Ecto neural progenitor cell (in vitro differentiated cells): ENCODE measurements at regions not wholly inside any gene's neighbourhood (a gene's known extent, or its start where the extent isn't known, plus 50 kb on each side); places are given as distances from the start of the nearest gene placed in this dataset.

ENCODE experiments used
- DNase-seq: peaks from one replicate; pipeline ENCODE4 v3.0.0-alpha.2; 2018; ENCODE audit warnings: low spot score

DNA sequence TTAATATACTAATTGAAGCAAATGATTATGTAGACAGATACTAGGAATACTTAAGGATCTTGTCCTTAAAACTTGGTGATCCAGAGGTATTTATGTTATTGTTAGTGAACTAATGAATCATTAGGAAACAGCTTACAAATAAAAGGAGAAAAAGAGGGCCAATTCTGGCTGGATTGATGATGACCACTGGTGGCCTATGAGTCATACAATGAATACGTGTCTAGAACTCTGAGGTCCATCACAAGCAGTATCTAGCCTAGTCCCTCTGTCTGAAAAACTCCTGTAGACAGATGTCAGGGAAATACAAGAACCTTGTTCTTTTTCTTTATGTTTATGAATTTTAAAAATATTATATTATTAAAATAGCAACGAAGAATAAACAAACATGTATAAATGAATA, 51.7 kb upstream of the RTL1 start:
- DNase-seq: no peak

DNA sequence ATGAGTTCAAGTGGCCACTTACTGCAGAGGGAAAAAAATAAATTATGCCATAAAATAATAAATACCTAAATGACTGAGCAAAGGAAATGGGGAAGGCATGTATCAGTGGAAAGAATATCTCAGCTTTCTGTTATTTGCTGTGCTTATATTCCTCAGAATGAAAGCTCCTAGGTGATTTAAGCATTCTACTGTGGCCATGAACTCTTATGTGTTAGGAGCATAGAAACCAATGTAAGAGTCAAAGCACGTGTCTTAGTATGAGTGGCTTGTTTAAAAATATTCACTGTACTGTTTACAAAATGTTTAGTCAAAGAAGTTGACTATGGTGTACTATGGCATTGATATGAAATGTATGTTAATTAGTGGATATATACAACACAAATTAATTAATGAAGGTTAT, 59.0 kb upstream of the RTL1 start:
- DNase-seq: no peak

DNA sequence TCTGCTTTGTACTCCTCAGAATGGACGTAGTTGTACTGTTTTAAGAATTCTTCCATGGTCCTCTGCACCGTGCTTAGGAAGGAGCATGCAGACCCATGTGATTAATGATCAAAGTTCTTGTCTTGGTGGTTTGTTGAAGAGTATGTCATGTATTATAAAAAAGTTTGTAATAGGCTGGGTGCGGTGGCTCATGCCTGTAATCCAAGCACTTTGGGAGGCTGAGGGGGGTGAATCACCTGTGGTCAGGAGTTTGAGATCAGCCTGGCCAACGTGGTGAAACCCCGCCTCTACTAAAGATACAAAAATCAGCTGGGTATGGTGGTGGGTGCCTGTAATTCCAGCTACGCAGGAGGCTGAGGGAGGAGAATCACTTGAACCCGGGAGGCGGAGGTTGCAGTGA, 61.8 kb upstream of the RTL1 start:
- no peak for DNase-seq

DNA sequence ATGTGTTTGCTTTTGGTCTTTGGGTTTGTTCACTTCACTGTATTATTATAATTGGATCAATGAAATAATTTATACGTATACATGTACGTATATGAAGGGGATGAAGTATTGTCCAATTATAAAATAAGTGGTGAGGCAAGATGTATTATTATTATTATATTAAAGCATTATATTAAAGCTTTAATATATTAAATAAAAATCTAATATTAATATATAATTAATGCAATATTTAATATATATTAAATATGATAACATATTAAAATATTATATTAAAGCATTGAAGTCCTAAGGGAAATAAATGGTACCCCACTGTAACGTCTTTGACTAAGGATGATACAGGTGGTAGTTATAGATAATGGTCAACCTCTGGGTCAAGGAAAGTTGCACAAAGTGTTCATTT, 63.7 kb upstream of the RTL1 start:
- DNase-seq: no peak

DNA sequence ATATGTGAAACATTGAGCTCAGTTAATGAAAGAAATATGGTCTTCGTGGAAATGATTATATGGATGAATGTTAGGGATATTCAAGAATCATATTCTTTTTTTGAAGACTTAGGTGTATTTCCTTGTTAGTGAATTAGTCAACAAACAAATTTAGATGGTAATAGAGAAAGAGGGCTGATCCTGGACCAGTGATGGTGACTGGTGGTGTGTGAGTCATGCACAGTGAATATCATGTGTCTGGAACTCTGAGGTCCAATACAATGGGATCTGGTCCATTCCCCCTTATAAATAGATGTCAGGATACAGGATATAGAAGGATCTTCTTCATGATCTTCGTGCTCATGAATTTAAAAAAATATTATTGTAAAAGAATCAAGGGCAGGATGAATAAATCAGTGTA, 64.4 kb upstream of the RTL1 start:
- no peak for DNase-seq

DNA sequence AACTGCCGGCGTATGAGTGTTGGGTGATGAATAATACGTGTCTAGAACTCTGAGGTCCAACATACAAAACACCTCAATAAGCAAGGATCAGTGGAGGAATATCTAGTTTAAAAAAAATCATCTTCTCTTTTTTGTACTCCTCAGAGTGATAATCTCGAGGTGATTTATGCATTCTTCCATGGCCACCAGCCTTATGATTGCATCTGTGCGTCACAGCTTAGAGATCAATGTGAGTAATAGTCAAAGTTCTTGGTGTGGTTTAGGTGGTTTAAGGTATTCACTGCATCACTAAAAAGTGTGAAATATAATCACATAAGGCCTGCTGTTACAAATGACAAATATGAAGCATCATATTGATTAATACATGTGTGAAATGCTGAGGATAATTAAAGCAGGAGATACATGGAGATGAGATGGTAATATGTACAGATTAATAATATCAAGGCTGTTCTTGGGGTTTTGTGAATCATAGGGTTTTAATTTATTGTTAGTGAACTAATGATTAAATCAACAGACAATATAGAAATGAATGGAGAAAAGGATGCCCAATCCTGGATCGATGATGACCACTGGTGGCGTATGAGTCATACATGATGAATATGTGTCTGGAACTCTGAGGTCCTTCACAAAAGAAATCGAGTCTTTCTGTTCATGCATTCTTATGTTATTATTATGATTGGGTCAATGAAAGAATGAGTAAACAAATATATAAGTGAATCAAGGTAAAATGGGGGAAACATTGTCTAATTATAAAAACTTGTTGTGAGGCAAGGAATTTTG, 68.8 kb upstream of the RTL1 start:
- DNase-seq: no peak

DNA sequence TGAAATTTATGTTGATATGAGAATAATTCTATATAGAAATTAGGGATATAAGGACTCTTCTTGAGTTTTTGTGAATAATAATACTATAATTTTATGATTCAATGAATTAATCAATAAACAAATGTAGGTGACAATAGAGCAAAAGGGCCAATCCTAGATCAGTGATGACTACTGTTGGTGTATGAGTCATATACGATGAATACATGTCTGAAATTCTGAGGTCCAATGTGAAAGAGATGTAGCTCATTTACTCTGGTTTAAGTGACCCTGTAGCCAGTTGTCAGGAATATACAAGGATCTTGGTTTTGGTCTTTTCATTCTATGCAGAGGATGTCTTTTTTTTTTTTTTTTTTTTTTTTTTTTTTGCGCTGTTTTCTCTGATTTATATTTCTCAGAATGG, 72.1 kb upstream of the RTL1 start:
- DNase-seq: no peak

DNA sequence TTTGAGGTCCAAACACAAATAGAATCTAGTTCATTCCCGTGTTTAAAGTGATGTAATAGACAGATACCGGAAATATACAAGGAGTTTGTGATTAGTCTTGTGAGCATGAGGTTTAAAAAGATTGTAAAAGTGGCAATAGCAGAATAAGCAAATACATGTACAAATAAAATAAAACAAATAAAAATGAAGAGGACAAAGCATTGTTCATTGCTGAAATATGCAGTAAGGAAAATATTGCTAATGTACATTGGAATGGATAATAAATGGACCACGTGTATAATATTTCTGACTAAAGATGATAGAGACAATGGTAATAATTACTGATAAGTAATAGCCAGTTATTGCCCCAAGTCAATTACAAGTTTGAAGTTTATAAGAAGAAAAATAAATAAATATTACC, 75.6 kb upstream of the RTL1 start:
- no peak for DNase-seq

DNA sequence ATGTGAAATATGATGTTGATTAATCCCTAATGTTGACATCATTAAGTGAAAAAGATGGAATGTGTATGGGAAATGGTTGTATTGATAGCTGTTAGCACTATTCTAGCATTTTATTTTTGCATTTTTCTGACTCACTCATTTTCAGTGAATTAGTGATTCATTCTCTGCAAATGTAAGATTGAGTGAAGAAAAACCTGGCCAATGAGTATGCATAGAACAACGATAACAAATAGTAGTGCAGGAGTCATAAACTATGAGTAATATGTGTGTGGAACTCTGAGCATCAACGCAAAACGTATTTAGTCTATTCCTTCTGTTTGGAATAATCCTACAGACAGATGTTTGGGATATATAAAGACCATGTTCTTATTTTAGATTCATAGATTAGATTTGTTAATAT, 76.3 kb upstream of the RTL1 start:
- DNase-seq: no peak

DNA sequence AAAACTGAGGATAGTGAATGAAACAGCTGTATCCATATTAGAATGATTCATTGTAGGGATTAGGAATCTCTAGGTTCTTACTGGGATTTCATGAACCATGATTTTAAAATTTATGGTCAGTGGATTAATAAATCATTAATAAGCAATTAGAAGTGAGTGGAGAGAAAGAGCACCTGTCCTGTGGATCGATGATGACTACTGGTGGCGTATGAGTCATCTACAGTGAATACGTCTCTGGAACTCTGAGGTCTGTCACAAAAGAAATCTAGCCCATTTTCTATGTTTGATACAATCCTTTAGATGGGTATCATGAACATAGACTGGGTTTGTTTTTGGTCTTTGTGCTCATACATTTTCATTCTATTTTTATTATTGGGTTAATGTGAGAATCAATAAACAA, 77.3 kb upstream of the RTL1 start:
- no peak for DNase-seq

DNA sequence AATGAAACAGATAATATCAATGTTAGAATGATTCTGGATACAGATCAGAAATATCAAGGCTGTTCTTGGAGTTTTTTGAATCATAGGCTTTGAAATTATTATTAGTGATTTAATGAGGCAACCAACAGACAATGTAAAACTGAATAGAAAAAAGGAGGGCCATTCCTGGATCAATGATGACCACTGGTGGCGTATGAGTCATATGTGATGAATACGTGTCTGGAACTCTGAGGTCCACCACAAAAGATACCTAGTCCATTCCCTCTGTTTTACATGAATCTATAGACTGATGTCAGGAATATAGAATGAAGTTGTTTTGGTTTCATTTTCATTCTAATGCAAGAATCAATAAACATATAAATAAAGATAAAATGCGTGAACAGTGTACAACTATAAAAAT, 78.3 kb upstream of the RTL1 start:
- no peak for DNase-seq

DNA sequence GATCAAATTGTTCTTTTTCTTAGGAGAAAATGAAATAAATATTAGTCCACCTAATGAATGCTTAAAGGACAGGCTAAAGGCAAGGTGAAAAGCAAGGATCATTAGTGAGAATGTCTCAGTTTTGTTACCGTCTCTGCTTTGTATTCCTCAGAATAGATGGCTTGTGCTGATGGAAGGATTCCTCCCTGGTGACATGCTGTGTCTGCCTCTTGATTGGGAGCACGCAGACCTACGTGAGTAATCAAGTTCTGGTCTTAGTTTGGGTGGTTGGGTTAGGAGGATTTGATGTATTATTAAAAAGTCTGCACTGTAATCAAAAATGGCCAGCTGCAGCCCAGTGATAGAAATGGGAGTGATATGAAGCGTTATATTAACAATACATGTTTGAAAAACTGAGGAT, 78.8 kb upstream of the RTL1 start:
- DNase-seq: no peak

DNA sequence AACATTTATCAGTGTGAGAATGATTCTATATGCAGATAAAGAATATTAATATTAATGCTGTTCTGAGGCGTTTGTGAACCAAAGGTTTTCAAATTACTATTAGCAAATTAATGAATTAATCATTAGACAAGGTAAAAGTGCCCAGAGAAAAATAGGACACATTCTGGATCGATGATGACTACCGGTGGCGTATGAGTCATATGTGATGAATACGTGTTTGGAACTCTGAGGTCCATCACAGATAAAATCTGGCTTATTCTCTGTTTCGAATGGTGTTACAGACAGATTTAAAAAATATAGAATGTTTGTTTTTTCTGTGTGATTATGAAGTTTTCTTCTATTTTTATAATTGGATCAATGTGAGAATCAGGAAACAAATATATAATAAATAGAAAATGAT, 79.2 kb upstream of the RTL1 start:
- no peak for DNase-seq

DNA sequence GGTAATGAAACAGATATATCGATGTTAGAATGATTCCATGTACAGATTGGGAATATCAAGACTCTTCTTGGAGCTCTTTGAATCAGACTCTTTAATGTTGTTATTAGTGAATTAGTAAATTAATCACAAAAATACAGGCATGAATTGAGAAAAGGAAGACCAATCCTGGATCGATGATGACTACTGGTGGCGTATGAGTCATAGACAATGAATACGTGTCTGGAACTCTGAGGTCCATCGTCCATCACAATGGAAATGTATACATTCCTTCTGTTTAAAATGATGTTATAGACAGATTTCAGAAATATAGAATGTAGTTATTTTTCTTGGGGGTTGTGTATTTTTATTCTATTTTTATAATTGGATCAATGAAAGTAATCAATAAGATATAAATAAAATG, 80.2 kb upstream of the RTL1 start:
- DNase-seq: no peak

DNA sequence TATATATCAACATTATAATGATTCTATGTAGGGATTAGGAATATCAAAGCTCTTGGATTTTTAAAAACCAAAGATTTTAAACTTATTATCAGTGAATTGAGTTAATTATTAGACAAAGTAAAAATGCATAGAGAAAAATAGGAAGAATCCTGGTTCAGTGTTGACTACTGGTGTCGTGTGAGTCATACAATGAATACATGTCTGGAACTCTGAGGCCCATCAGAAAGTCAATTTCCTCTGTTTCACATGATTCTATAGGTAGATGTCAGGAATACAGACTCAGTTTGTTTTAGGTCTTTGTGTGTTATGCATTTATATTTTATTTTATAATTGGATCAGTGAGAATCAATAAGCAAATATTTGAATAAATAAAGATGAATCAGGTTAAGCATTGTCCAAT, 84.5 kb upstream of the RTL1 start:
- DNase-seq: no peak

DNA sequence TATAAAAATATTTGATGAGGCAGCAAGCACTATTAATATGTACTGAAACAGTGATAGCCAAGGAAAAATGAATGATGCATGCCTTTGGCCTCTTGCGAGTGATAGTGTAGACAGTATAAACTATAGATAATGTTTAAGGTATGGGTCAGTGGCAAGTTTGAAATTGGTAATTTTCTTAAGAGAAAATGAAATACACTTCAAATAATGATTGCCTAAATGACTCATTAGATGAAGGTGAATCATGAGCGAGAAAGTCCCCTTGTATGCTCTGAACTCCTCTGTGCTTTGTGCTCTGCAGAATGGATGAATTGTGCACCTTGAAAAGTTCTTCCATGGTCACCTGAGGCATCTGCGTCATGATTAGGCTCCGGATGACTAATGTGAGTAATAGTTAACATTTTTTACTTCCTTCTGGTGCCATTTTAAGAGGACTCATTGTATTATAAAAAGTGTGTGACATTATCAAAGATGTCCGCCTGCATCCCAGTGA, 84.9 kb upstream of the RTL1 start:
- DNase-seq: no peak

DNA sequence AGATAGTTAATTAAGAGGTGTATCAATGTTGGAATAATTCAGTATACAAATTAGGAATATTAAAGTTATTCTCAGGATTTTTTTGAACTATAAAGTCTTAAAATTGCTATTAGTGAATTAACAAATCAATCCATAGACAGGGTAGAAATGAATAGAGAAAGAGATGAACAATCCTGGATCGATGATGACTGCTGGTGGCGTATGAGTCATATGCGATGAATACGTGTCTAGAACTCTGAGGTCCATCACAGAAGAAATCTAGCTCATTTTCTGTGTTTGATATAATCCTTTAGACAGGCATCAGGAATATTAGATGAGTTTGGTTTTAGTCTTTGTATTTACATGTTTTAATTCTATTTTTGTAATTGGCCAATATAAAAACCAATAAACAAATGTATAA, 85.4 kb upstream of the RTL1 start:
- DNase-seq: no peak

DNA sequence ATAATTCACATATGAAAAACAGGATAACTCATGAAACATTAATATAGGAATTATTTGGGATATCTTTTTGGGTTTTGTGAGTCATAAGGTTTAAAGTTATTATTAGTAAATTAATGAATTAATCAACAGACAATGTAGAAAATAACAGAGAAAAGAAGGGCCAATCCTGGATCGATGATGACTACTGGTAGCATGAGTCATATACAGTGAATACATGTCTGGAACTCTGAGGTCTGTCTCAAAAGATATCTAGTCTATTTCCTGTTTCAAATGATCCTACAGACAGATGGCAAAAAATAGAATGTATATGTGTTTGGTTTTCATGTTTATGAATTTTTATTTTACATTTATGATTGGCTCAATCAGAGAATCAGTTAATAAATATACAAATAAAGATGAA, 86.4 kb upstream of the RTL1 start:
- DNase-seq: no peak

DNA sequence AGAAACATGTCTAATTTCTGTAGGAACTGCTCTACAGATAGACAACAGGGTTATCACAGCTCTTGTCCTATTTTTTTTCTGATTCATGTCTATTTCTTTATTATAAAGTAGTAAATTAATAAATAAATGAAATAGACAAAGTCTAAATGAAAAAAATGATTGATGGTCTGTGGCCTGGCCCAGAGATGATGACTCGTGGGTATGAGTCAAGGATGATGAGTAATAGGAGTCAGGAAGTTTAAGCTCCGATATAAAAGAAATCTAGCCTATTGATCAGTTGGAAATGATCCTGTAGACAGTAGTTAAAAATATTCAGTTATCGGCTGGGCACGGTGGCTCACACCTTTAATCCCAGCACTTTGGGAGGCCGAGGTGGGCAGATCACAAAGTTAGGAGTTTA, 90.6 kb upstream of the RTL1 start:
- DNase-seq: no peak

DNA sequence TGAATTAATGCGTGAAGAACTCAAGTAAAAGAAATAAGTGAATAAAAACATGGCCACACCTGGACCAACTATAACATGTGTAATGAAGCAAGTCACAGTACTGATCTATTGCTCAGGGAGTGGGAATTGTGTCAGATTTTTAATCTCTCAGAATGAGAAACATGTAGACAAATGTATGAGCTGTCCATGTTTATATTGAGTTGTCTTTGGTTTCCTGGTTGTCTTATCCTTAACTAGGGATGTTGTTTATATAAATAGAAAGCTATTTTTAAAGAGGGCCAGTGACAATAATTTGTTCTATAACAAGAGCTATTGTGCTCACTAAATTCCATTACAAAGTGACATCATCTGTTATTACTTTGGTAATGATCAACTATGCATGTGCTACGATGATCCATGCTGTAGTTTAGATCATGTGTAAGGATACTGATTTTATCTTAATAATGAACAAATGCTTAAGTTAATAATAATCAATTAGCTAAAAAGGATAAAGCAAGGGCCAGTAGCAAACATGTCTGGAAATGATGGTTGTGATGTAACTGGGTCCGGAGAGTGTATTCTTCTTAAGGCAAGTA, 91.3 kb upstream of the RTL1 start:
- no peak for DNase-seq

DNA sequence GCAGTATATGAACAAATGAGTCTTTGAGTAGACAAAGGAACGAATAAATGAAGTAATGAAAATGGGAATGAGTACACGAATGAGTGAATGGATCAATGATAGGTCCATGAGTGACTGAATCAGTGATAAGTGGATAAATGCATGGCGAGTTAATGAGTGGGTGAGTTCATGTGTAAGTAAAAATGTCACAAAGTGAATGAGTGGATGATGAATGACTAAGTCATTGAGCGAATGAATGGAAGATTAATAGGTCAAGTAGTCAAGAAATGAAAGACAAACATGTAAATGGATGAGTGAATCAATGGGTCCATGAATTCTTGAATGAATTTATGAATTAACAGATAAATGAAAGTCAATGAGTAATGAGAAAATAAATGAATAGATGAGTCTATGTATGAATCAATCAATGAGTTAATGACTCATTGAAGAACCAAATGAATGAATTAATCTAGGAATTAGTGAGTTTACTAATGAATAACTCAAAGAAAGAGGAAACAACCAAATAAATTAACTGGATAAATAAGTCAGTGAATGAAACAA, 97.3 kb upstream of the RTL1 start:
- no peak for DNase-seq

DNA sequence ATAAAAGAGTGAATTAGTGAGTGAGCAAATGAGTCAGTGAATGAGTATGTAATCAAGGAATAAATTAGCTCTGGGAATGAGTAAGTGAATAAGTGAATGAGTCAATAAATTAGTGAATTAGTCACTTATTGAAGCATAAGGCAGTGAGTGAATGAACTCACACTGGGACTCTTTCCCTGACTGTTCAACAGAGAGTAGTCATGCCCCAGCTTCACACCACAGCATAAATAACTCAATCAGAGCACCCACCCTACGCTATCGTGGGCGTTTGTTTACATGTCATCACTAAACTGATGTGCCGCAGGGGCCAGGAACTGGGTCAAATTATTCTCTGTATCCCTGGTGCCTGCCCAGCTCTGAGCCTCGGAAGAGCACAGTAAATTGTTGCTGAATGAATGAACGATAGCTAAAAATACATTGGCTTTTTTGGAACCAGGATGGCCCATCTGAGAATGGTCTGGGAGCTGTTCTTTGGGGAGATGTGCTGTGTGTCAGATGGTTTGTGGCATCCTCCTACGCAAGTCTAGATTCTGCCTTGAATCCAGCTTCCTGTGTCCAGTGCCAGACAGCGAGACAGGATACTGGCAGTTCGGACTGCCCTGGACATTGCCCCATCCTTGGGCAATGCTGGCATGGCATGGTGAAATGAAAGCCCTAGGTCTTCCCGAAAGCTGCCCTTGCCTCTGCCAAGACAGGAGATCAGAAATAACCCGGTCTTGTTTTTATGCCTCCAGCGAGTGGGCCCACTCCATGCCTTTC, 98.0 kb upstream of the RTL1 start:
- DNase-seq: no peak

DNA sequence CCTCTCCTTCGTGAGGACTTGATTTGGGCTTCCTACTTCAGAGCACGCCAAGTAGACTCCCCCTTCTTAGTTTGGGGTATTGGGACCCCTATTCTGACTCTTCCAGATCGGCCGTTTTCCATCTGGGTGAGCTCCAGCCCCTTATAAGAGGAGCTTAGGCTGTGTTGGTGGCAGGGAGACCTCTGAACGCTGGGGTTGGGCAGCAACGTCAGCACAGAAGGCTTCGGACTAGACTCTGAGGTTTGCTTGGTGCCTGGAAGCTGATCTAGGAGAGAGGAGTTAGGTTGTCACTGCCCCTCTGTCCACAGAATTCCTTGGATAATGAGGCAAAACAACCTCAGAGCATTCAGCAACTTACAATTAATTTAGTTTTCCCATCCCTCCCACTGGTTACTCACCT, 99.2 kb upstream of the RTL1 start:
- DNase-seq: no peak
